ENCODE measurements at regions not wholly inside any gene's neighbourhood (a gene's known extent, or its start where the extent isn't known, plus 50 kb on each side); places are given as distances from the start of the nearest gene placed in this dataset.
"Not testable (repeated sequence)": the region's sequence is repeated elsewhere in the genome, so short reads cannot be mapped to it uniquely, and the experiment has no call there.

GRCh38 chr14:87734577-87735360 is 258.2 kb downstream of the GALC start:
- TF ChIP-seq, protein P1, sequence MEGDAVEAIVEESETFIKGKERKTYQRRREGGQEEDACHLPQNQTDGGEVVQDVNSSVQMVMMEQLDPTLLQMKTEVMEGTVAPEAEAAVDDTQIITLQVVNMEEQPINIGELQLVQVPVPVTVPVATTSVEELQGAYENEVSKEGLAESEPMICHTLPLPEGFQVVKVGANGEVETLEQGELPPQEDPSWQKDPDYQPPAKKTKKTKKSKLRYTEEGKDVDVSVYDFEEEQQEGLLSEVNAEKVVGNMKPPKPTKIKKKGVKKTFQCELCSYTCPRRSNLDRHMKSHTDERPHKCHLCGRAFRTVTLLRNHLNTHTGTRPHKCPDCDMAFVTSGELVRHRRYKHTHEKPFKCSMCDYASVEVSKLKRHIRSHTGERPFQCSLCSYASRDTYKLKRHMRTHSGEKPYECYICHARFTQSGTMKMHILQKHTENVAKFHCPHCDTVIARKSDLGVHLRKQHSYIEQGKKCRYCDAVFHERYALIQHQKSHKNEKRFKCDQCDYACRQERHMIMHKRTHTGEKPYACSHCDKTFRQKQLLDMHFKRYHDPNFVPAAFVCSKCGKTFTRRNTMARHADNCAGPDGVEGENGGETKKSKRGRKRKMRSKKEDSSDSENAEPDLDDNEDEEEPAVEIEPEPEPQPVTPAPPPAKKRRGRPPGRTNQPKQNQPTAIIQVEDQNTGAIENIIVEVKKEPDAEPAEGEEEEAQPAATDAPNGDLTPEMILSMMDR (IDR thresholded peaks at IDR 0.05): not testable (repeated sequence)
- not testable (repeated sequence) for TF ChIP-seq POLR2A (IDR thresholded peaks at IDR 0.05)

All from thyroid gland (tissue), 4 donors.